Activated T-helper 1 cell treated with anti-CD3 and anti-CD28 coated beads, Interleukin-12 subunit alpha, Interleukin-12 subunit beta, Interleukin-2, Interleukin-4 antibody, amounts not matched to agents 30 ng/mL and 10 ng/mL and 1 ng/mL, durations not matched to agents 14 hours and 24 hours and 36 hours (primary cell): ENCODE measurements at regions not wholly inside any gene's neighbourhood (a gene's known extent, or its start where the extent isn't known, plus 50 kb on each side); places are given as distances from the start of the nearest gene placed in this dataset.
"Not testable (repeated sequence)": the region's sequence is repeated elsewhere in the genome, so short reads cannot be mapped to it uniquely, and the experiment has no call there.

ENCODE experiments used
- DNase-seq: peaks from one replicate; pipeline ENCODE4 v3.0.0; 2021; ENCODE audit warnings: low spot score
- H3K27ac Mint-ChIP-seq: one replicate; pipeline ENCODE4 v1.8.0; 2021; ENCODE audit warnings: mild to moderate bottlenecking, mixed read lengths
- H3K27me3 Mint-ChIP-seq: one replicate; pipeline ENCODE4 v1.8.0; 2022; ENCODE audit warnings: mild to moderate bottlenecking, moderate library complexity, mixed read lengths; ENCODE audit not compliant: insufficient read depth
- H3K36me3 Mint-ChIP-seq: one replicate; pipeline ENCODE4 v1.8.0; 2021; ENCODE audit warnings: low read depth, mixed read lengths
- H3K4me1 Mint-ChIP-seq: one replicate; pipeline ENCODE4 v1.8.0; 2021; ENCODE audit warnings: low read depth, mixed read lengths
- H3K4me3 Mint-ChIP-seq: one replicate; pipeline ENCODE4 v1.8.0; 2021; ENCODE audit warnings: mild to moderate bottlenecking, moderate library complexity, mixed read lengths
- H3K9me3 Mint-ChIP-seq: one replicate; pipeline ENCODE4 v1.8.0; 2021; ENCODE audit warnings: mixed read lengths
- intact Hi-C: fragments of 100-400 bp; cut with micrococcal nuclease; formaldehyde crosslinking; loops from one replicate; pipeline ENCODE4 v1.15.1; 2024

GRCh38 chr10:8352171-8353075, 297.9 kb downstream of the GATA3 start:
- Mint-ChIP-seq H3K9me3 (no peaks in the 10 kb centered on the region), H3K36me3 (no peaks in the 10 kb centered on the region), H3K4me3 (no peak overlapping the region), H3K27ac (no peak overlapping the region), H3K4me1 (peaks cover 5% of the 10 kb centered on the region), H3K27me3 (peaks cover 45% of the 10 kb centered on the region)
- DNase-seq, result no peak
- intact Hi-C loops, result no loop called here

DNA sequence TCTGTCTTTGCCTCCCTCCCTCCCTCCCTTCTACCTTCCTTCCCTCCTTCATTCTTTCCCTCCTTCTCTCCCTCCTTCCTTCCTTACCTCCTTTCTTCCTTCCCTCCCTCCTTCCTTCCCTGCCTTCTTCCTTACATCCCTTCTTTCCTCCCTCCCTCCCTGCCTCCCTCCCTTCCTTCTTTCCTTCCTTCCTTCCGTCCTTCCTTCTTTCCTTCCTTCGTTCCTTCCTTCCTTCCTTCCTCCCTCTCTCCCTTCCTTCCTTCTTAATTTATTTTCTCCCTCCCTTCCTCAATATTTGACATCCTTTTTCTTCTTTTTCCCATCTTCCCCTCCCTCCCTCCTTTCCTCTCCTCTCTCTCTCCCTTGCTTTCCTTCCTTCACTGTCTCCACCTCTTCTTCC, 301.8 kb downstream of the GATA3 start:
- Mint-ChIP-seq H3K27me3 (peaks cover 25% of the 10 kb centered on the region), H3K4me3 (no peak overlapping the region), H3K36me3 (no peaks in the 10 kb centered on the region), H3K4me1 (peaks cover 27% of the 10 kb centered on the region), H3K27ac (no peak overlapping the region), H3K9me3 (peaks cover 4% of the 10 kb centered on the region)
- no peak for DNase-seq
- intact Hi-C loops, result no loop called here

DNA sequence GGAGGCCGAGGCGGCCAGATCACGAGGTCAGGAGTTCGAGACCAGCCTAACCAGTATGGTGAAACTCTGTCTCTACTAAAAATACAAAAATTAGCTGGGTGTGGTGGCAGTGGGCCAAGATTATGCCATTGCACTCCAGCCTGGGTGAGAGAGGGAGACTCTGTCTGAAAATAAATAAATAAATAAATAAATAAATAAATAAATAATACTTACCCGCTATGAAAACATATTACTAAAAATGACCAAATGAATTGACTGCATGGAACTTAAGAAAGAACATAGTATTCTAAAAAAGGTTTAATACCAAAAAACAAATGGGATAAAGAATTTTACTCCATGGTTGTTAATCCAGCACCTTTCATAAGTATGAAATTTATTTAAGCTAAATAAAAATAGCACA, 305.0 kb downstream of the GATA3 start:
- peaks cover 52% of the 10 kb centered on the region for H3K4me1 Mint-ChIP-seq
- peaks cover 2% of the 10 kb centered on the region for H3K36me3 Mint-ChIP-seq
- peaks cover 14% of the 10 kb centered on the region for H3K27me3 Mint-ChIP-seq
- peaks cover 4% of the 10 kb centered on the region for H3K9me3 Mint-ChIP-seq
- H3K27ac Mint-ChIP-seq, result no peak overlapping the region
- no peak overlapping the region for H3K4me3 Mint-ChIP-seq
- intact Hi-C loops, result no loop called here
- no peak for DNase-seq

DNA sequence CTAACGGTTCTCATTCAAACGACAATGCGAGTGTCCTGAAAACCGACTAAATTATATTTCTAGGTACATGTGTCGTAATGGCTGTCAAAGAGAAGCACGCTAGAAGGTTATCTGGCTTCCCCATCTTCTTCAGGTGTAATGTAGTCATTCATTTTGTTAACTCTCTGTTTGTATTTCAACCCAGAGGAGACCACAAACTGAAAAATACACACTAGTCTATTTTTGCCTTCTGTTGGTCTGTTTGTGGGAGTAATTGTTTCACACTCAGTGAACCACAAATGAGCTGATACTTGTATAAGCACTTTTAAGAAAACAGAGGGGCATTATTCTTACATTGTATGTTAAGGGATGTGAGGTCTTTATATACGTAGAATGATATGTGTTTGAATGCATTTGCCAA, 305.9 kb downstream of the GATA3 start:
- Mint-ChIP-seq H3K9me3 (peaks cover 4% of the 10 kb centered on the region), H3K4me1 (peaks cover 56% of the 10 kb centered on the region), H3K36me3 (peaks cover 2% of the 10 kb centered on the region), H3K4me3 (peak overlapping the region; percentile 32), H3K27me3 (peaks cover 9% of the 10 kb centered on the region), H3K27ac (peak overlapping the region; percentile 78)
- no peak for DNase-seq
- intact Hi-C loops, result loop anchor here (1.0 to 2.0 kb wide), 2 partner anchors 28 to 308 kb away; no protein-coding TSS in a partner anchor

DNA sequence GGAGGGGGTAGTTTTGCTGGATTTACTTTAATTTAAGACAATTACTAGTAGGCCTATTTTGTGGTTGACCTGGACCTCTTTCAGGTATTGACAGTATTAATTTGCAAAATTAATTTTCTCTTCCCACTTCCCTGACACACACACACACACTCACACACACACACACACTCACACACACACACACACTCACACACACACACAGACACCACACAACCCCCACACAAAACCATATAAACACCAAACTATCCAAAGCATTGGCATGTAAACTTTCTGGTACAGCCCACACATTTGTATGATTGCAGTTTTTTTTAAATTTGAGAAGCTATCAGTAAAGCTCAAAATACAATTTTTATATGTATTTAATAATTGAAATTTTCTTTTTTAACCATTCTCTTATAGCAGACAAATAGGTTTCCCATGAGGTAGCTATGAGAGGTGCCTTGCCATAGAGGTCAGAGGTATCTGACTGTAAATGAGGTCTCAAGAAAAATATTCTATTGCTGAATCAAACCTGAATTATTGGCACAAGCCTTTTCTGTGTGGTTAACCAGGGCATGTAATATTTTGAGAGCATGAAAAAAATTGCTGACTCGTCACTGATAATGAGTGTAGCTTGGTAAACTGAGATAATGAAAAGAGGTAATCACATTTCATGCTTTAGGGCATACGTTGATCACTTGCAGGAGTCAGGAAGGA, 306.5 kb downstream of the GATA3 start:
- peaks cover 61% of the 10 kb centered on the region for H3K4me1 Mint-ChIP-seq
- peak overlapping the region; percentile 78 for H3K27ac Mint-ChIP-seq
- H3K27me3 Mint-ChIP-seq, result peaks cover 5% of the 10 kb centered on the region
- H3K36me3 Mint-ChIP-seq, result peaks cover 2% of the 10 kb centered on the region
- H3K4me3 Mint-ChIP-seq, result no peak overlapping the region
- intact Hi-C loops, result loop anchor here (1.0 to 2.0 kb wide), 7 partner anchors 29 to 308 kb away; no protein-coding TSS in a partner anchor
- peaks cover 4% of the 10 kb centered on the region for H3K9me3 Mint-ChIP-seq
- DNase-seq, result no peak

- peaks cover 4% of the 10 kb centered on the region for H3K27me3 Mint-ChIP-seq
- H3K9me3 Mint-ChIP-seq, result peaks cover 4% of the 10 kb centered on the region
- no peak overlapping the region for H3K27ac Mint-ChIP-seq
- DNase-seq, result no peak
- peaks cover 67% of the 10 kb centered on the region for H3K4me1 Mint-ChIP-seq
- H3K4me3 Mint-ChIP-seq, result no peak overlapping the region
- intact Hi-C loops, result loop anchor here (1.0 to 2.0 kb wide), 6 partner anchors 36 to 309 kb away; no protein-coding TSS in a partner anchor
- H3K36me3 Mint-ChIP-seq, result peaks cover 3% of the 10 kb centered on the region
Measured at GRCh38 chr10:8361510-8361844, 307.0 kb downstream of the GATA3 start.

DNA sequence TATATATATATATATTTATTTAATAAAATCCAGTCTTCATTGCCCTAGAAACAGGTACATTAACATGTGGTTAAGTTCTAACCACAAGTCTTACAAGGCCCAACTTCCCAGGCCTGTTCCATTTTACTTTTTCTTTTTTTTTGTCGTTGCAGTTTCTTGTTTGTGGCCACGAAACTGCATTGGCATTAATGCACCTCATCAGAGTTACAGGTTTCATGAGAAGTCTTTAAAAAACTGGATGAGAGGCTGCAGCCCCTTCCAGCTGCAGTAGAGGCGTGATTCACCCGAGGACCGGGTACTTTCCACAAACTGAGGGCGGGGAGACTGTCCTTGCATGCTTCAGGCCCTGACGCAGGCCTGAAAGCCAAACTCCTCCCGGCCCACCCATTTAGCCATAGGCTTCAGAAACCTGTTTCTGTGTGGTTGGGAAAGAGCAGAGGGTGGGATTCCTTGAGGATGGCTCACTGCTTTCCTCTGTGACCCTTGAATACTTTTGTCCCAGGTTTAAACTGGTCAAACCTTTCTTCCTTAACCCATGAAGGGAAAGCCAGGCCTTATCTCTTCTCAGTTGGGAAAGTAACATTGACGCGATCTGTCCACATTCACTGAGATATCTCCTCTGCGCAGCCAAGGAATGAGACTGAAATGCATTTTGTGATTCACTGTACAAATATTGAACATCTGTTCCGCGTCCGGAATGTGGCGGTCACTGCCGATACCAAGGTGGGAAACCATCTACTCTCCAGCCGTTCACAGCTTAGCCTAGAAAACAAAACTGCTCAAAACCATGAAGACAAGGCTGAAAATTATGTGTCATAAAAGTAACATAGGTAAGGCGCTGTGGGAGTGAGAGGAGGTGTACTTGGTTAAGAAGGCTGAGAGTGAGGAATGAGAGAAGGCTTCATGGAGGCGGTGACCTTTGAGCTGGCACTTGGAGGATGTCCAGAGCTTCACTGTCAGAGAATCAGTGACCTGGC, 311.7 kb downstream of the GATA3 start:
- Mint-ChIP-seq H3K27me3 (no peaks in the 10 kb centered on the region), H3K4me1 (peaks cover 44% of the 10 kb centered on the region), H3K27ac (peak overlapping the region; percentile 76), H3K4me3 (peak overlapping the region; percentile 53), H3K36me3 (peaks cover 6% of the 10 kb centered on the region), H3K9me3 (peaks cover 12% of the 10 kb centered on the region)
- no peak for DNase-seq
- intact Hi-C loops, result no loop called here

- H3K4me1 Mint-ChIP-seq, result peaks cover 33% of the 10 kb centered on the region
- DNase-seq, H3K27me3 Mint-ChIP-seq, intact Hi-C loops, H3K27ac Mint-ChIP-seq, H3K36me3 Mint-ChIP-seq, H3K4me3 Mint-ChIP-seq: not testable (repeated sequence)
- peaks cover 12% of the 10 kb centered on the region for H3K9me3 Mint-ChIP-seq
Measured at GRCh38 chr10:8367672-8368411, 313.4 kb downstream of the GATA3 start.

- no peaks in the 10 kb centered on the region for H3K27me3 Mint-ChIP-seq
- intact Hi-C loops, result no loop called here
- peaks cover 12% of the 10 kb centered on the region for H3K9me3 Mint-ChIP-seq
- no peak overlapping the region for H3K27ac Mint-ChIP-seq
- peaks cover 17% of the 10 kb centered on the region for H3K4me1 Mint-ChIP-seq
- no peak overlapping the region for H3K4me3 Mint-ChIP-seq
- DNase-seq, result no peak
- H3K36me3 Mint-ChIP-seq, result peaks cover 4% of the 10 kb centered on the region
Measured at GRCh38 chr10:8369666-8370065, 315.2 kb downstream of the GATA3 start.

GRCh38 chr10:8374334-8374733, 319.8 kb downstream of the GATA3 start:
- no peak overlapping the region for H3K4me3 Mint-ChIP-seq
- H3K36me3 Mint-ChIP-seq, result no peaks in the 10 kb centered on the region
- intact Hi-C loops, result no loop called here
- H3K27ac Mint-ChIP-seq, result no peak overlapping the region
- no peaks in the 10 kb centered on the region for H3K9me3 Mint-ChIP-seq
- no peak for DNase-seq
- H3K27me3 Mint-ChIP-seq, result peaks cover 3% of the 10 kb centered on the region
- H3K4me1 Mint-ChIP-seq, result no peaks in the 10 kb centered on the region

DNA sequence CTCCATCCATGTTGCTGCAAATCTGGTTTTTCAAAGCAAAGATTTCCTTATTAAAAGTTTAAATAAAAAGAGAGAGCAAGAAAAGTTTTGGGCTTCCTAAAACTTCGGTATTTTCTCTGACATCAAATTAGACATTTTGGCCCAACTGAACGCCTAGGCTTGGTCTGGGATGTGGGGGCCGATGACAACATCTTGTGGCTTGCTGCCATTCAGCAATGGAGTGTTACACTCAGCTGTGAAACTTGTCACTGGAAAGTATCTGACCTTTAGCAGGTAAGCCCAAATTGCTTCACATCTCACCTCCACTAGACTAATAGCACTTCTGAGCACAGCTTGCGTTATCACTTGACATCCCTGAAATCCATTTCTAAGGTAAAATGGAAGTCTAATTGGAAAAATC, 320.6 kb downstream of the GATA3 start:
- intact Hi-C loops, result no loop called here

More for the DNA sequence above, 320.6 kb downstream of the GATA3 start:
- no peak for DNase-seq
- Mint-ChIP-seq H3K9me3 (no peaks in the 10 kb centered on the region), H3K27ac (no peak overlapping the region), H3K4me1 (no peaks in the 10 kb centered on the region), H3K36me3 (no peaks in the 10 kb centered on the region), H3K4me3 (no peak overlapping the region), H3K27me3 (peaks cover 3% of the 10 kb centered on the region)
